ENCODE measurements at regions not wholly inside any gene's neighbourhood (a gene's known extent, or its start where the extent isn't known, plus 50 kb on each side); places are given as distances from the start of the nearest gene placed in this dataset.

DNA sequence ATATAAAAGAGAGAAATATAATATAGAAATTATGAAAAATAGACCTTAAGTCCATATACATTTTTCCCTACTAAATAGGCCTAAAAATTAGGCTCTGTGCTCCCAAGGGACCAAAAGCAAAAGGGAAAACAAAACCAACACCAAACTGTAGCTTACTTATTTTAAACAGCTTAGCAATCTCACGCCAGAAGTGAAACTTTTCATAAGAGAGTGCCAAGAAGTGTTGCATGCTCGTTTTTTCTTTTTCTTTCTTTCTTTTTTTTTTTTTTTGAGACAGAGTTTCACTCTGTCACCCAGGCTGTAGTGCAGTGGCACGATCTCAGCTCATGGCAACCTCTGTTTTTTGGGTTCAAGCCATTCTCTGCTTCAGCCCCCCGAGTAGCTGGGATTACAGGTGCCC lies 250.4 kb downstream of the TMA16 start:
- TF ChIP-seq, protein P1, sequence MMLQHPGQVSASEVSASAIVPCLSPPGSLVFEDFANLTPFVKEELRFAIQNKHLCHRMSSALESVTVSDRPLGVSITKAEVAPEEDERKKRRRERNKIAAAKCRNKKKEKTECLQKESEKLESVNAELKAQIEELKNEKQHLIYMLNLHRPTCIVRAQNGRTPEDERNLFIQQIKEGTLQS (IDR thresholded peaks at IDR 0.05): no peak
- Histone ChIP-seq H3K9me3 (ENCODE audit: control insufficient read depth in 4 of 4, low read length in 3 of 4) (no peaks in the 10 kb centered on the region), H3K27ac (ENCODE audit: low read depth in 1 of 2, low read length in 2 of 2) (no peak overlapping the region), H3K9ac (ENCODE audit: low read depth in 1 of 2, low read length in 2 of 2) (no peak overlapping the region), H3K4me1 (ENCODE audit: control insufficient read depth in 4 of 4, insufficient read depth in 4 of 4, low read length in 3 of 4) (no peaks in the 10 kb centered on the region), H3K27me3 (ENCODE audit: control insufficient read depth in 4 of 4, insufficient read depth in 4 of 4, low read length in 3 of 4) (no peaks in the 10 kb centered on the region), H3K36me3 (ENCODE audit: control insufficient read depth in 4 of 4, insufficient read depth in 3 of 4, low read depth in 1 of 4, low read length in 3 of 4) (no peaks in the 10 kb centered on the region), H3K4me3 (ENCODE audit: low read depth in 1 of 3, low read length in 3 of 3) (no peak overlapping the region)
- WGBS: 56% methylated on average over 4 of the region's 4 CpGs
- no peak for DNase-seq (ENCODE audit: low spot score)

DNA sequence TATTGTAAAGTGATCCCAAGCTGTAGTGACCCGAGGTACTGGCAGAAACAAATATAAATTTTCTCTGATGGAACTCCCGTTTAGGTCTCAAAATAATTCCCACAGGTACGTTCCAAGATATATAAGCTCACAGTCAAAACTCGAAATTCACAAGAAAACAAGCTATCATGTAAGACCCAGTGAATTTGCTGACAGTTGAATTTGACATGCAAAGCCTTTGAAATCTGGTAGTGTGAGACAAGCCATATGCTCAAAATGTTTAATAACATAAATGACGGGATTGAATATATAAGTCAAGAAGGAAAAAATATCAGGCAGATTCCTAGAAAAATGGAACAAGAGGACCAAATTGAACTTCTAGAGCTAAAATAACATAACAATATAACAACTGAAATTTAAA lies 252.8 kb downstream of the TMA16 start:
- TF ChIP-seq YY1 (IDR thresholded peaks at IDR 0.05) (no peak), EGR1 (IDR thresholded peaks at IDR 0.05; ENCODE audit: low read depth in 2 of 2) (no peak), HNF4G (IDR thresholded peaks at IDR 0.05) (no peak), SP1 (IDR thresholded peaks at IDR 0.05) (no peak), GABPA (IDR thresholded peaks at IDR 0.05 in 1 of 2, conservative IDR thresholded peaks at IDR 0.05 in 1 of 2) (no peak), JUND (IDR thresholded peaks at IDR 0.05) (no peak), NR2F2 (IDR thresholded peaks at IDR 0.05) (no peak), FOXA1 (IDR thresholded peaks at IDR 0.05) (no peak), RXRA (IDR thresholded peaks at IDR 0.05) (no peak), RAD21 (IDR thresholded peaks at IDR 0.05) (no peak)
- TF ChIP-seq, protein P1 (IDR thresholded peaks at IDR 0.05): no peak
- TF ChIP-seq, protein P2, sequence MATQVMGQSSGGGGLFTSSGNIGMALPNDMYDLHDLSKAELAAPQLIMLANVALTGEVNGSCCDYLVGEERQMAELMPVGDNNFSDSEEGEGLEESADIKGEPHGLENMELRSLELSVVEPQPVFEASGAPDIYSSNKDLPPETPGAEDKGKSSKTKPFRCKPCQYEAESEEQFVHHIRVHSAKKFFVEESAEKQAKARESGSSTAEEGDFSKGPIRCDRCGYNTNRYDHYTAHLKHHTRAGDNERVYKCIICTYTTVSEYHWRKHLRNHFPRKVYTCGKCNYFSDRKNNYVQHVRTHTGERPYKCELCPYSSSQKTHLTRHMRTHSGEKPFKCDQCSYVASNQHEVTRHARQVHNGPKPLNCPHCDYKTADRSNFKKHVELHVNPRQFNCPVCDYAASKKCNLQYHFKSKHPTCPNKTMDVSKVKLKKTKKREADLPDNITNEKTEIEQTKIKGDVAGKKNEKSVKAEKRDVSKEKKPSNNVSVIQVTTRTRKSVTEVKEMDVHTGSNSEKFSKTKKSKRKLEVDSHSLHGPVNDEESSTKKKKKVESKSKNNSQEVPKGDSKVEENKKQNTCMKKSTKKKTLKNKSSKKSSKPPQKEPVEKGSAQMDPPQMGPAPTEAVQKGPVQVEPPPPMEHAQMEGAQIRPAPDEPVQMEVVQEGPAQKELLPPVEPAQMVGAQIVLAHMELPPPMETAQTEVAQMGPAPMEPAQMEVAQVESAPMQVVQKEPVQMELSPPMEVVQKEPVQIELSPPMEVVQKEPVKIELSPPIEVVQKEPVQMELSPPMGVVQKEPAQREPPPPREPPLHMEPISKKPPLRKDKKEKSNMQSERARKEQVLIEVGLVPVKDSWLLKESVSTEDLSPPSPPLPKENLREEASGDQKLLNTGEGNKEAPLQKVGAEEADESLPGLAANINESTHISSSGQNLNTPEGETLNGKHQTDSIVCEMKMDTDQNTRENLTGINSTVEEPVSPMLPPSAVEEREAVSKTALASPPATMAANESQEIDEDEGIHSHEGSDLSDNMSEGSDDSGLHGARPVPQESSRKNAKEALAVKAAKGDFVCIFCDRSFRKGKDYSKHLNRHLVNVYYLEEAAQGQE (IDR thresholded peaks at IDR 0.05): no peak
- H3K27me3 ChIP-seq (ENCODE audit: control insufficient read depth in 4 of 4, insufficient read depth in 4 of 4, low read length in 3 of 4): no peaks in the 10 kb centered on the region
- no peak overlapping the region for H3K9ac ChIP-seq (ENCODE audit: low read depth in 1 of 2, low read length in 2 of 2)
- no peak overlapping the region for H3K27ac ChIP-seq (ENCODE audit: low read depth in 1 of 2, low read length in 2 of 2)
- 75% methylated on average over 5 of the region's 5 CpGs for WGBS
- H3K4me1 ChIP-seq (ENCODE audit: control insufficient read depth in 4 of 4, insufficient read depth in 4 of 4, low read length in 3 of 4): no peaks in the 10 kb centered on the region
- no peak overlapping the region for H3K4me3 ChIP-seq (ENCODE audit: low read depth in 1 of 3, low read length in 3 of 3)
- H3K36me3 ChIP-seq (ENCODE audit: control insufficient read depth in 4 of 4, insufficient read depth in 3 of 4, low read depth in 1 of 4, low read length in 3 of 4): no peaks in the 10 kb centered on the region
- H3K9me3 ChIP-seq (ENCODE audit: control insufficient read depth in 4 of 4, low read length in 3 of 4): no peaks in the 10 kb centered on the region
- DNase-seq (ENCODE audit: low spot score): no peak

DNA sequence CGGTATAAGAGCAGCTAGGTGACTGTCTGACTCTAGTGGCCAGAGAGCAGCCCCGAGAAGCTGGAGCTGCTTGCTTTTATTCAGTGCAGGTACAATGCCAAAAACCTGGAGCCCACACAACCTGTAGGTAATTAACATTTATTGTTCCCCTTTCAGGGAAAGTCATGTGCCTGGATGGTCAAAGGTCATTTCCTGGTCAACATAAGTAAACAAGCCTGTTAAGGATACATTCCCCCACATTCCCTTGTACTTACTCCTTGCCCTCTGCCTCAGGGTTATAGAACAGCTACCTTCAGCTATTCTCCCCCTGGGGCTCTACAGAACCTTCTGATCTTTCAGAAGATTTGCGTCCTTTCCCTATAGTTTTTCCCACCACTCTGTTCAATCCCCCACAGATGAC lies 253.4 kb downstream of the TMA16 start:
- no peaks in the 10 kb centered on the region for H3K9me3 ChIP-seq (ENCODE audit: control insufficient read depth in 4 of 4, low read length in 3 of 4)
- no peaks in the 10 kb centered on the region for H3K36me3 ChIP-seq (ENCODE audit: control insufficient read depth in 4 of 4, insufficient read depth in 3 of 4, low read depth in 1 of 4, low read length in 3 of 4)
- no peak overlapping the region for H3K27ac ChIP-seq (ENCODE audit: low read depth in 1 of 2, low read length in 2 of 2)
- 90% methylated on average over 3 of the region's 3 CpGs for WGBS
- H3K4me3 ChIP-seq (ENCODE audit: low read depth in 1 of 3, low read length in 3 of 3): no peak overlapping the region
- no peaks in the 10 kb centered on the region for H3K27me3 ChIP-seq (ENCODE audit: control insufficient read depth in 4 of 4, insufficient read depth in 4 of 4, low read length in 3 of 4)
- no peaks in the 10 kb centered on the region for H3K4me1 ChIP-seq (ENCODE audit: control insufficient read depth in 4 of 4, insufficient read depth in 4 of 4, low read length in 3 of 4)
- TF ChIP-seq YY1 (IDR thresholded peaks at IDR 0.05): no peak
- TF ChIP-seq HNF4G (IDR thresholded peaks at IDR 0.05): no peak
- no peak overlapping the region for H3K9ac ChIP-seq (ENCODE audit: low read depth in 1 of 2, low read length in 2 of 2)
- no peak for DNase-seq (ENCODE audit: low spot score)

Measured in liver (tissue), 7 donors.